ENCODE measurements at regions not wholly inside any gene's neighbourhood (a gene's known extent, or its start where the extent isn't known, plus 50 kb on each side); places are given as distances from the start of the nearest gene placed in this dataset.

DNA sequence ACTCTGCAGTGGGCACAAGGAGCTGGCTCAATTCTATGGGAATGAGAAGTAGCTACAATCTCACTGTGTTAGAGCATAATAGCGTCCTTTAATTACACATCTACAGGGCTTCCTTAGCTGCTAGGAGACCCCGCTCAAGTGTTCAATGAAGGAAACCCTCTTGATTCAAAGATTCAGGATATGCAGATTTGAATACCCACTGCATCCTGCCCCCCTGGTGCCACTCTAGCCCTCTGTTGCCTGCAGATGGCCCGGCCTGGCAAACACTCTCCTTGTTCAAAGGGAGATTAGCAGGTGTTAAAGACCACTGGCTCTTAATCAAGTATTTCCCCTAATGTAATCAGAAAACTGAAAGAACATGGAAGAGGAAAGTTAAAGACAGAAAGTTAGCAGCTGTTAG is 356.6 kb downstream of the VGLL3 start:
- CTCF ChIA-PET, result no interaction called here
- H3K36me3 Mint-ChIP-seq, result peaks cover 9% of the 10 kb centered on the region
- TF ChIP-seq, protein P1, sequence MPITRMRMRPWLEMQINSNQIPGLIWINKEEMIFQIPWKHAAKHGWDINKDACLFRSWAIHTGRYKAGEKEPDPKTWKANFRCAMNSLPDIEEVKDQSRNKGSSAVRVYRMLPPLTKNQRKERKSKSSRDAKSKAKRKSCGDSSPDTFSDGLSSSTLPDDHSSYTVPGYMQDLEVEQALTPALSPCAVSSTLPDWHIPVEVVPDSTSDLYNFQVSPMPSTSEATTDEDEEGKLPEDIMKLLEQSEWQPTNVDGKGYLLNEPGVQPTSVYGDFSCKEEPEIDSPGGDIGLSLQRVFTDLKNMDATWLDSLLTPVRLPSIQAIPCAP (CRISPR knock-in tag; IDR thresholded peaks at IDR 0.05), result no peak
- TF ChIP-seq TEAD1 (CRISPR knock-in tag; IDR thresholded peaks at IDR 0.05) (no peak), HMGA2 (CRISPR knock-in tag; IDR thresholded peaks at IDR 0.05) (no peak), NFATC4 (CRISPR knock-in tag; IDR thresholded peaks at IDR 0.05) (no peak), TP53 (CRISPR knock-in tag; IDR thresholded peaks at IDR 0.05) (no peak), FOXP1 (CRISPR knock-in tag; IDR thresholded peaks at IDR 0.05; ENCODE audit: borderline replicate concordance) (no peak), FOXK1 (CRISPR knock-in tag; IDR thresholded peaks at IDR 0.05) (no peak)
- TF ChIP-seq, protein P2, sequence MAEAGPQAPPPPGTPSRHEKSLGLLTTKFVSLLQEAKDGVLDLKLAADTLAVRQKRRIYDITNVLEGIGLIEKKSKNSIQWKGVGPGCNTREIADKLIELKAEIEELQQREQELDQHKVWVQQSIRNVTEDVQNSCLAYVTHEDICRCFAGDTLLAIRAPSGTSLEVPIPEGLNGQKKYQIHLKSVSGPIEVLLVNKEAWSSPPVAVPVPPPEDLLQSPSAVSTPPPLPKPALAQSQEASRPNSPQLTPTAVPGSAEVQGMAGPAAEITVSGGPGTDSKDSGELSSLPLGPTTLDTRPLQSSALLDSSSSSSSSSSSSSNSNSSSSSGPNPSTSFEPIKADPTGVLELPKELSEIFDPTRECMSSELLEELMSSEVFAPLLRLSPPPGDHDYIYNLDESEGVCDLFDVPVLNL (CRISPR knock-in tag; IDR thresholded peaks at IDR 0.05; ENCODE audit: borderline replicate concordance, low read depth), result no peak
- TF ChIP-seq, protein P3, sequence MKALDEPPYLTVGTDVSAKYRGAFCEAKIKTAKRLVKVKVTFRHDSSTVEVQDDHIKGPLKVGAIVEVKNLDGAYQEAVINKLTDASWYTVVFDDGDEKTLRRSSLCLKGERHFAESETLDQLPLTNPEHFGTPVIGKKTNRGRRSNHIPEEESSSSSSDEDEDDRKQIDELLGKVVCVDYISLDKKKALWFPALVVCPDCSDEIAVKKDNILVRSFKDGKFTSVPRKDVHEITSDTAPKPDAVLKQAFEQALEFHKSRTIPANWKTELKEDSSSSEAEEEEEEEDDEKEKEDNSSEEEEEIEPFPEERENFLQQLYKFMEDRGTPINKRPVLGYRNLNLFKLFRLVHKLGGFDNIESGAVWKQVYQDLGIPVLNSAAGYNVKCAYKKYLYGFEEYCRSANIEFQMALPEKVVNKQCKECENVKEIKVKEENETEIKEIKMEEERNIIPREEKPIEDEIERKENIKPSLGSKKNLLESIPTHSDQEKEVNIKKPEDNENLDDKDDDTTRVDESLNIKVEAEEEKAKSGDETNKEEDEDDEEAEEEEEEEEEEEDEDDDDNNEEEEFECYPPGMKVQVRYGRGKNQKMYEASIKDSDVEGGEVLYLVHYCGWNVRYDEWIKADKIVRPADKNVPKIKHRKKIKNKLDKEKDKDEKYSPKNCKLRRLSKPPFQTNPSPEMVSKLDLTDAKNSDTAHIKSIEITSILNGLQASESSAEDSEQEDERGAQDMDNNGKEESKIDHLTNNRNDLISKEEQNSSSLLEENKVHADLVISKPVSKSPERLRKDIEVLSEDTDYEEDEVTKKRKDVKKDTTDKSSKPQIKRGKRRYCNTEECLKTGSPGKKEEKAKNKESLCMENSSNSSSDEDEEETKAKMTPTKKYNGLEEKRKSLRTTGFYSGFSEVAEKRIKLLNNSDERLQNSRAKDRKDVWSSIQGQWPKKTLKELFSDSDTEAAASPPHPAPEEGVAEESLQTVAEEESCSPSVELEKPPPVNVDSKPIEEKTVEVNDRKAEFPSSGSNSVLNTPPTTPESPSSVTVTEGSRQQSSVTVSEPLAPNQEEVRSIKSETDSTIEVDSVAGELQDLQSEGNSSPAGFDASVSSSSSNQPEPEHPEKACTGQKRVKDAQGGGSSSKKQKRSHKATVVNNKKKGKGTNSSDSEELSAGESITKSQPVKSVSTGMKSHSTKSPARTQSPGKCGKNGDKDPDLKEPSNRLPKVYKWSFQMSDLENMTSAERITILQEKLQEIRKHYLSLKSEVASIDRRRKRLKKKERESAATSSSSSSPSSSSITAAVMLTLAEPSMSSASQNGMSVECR (CRISPR knock-in tag; IDR thresholded peaks at IDR 0.05; ENCODE audit: borderline replicate concordance), result no peak
- TF ChIP-seq, protein P4, sequence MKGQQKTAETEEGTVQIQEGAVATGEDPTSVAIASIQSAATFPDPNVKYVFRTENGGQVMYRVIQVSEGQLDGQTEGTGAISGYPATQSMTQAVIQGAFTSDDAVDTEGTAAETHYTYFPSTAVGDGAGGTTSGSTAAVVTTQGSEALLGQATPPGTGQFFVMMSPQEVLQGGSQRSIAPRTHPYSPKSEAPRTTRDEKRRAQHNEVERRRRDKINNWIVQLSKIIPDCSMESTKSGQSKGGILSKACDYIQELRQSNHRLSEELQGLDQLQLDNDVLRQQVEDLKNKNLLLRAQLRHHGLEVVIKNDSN (CRISPR knock-in tag; IDR thresholded peaks at IDR 0.05), result no peak
- TF ChIP-seq, protein P5, sequence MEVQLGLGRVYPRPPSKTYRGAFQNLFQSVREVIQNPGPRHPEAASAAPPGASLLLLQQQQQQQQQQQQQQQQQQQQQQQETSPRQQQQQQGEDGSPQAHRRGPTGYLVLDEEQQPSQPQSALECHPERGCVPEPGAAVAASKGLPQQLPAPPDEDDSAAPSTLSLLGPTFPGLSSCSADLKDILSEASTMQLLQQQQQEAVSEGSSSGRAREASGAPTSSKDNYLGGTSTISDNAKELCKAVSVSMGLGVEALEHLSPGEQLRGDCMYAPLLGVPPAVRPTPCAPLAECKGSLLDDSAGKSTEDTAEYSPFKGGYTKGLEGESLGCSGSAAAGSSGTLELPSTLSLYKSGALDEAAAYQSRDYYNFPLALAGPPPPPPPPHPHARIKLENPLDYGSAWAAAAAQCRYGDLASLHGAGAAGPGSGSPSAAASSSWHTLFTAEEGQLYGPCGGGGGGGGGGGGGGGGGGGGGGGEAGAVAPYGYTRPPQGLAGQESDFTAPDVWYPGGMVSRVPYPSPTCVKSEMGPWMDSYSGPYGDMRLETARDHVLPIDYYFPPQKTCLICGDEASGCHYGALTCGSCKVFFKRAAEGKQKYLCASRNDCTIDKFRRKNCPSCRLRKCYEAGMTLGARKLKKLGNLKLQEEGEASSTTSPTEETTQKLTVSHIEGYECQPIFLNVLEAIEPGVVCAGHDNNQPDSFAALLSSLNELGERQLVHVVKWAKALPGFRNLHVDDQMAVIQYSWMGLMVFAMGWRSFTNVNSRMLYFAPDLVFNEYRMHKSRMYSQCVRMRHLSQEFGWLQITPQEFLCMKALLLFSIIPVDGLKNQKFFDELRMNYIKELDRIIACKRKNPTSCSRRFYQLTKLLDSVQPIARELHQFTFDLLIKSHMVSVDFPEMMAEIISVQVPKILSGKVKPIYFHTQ (CRISPR knock-in tag; IDR thresholded peaks at IDR 0.05), result no peak
- TF ChIP-seq, protein P6, sequence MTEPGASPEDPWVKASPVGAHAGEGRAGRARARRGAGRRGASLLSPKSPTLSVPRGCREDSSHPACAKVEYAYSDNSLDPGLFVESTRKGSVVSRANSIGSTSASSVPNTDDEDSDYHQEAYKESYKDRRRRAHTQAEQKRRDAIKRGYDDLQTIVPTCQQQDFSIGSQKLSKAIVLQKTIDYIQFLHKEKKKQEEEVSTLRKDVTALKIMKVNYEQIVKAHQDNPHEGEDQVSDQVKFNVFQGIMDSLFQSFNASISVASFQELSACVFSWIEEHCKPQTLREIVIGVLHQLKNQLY (CRISPR knock-in tag; IDR thresholded peaks at IDR 0.05), result no peak
- H3K9me3 Mint-ChIP-seq, result peaks cover 19% of the 10 kb centered on the region
- POLR2A ChIA-PET, result no interaction called here
- peaks cover 22% of the 10 kb centered on the region for H3K4me1 Mint-ChIP-seq
- no peak for DNase-seq (ENCODE audit: low spot score)
- no peaks in the 10 kb centered on the region for H3K27me3 Mint-ChIP-seq (ENCODE audit: low read depth)
- peak; percentile 63 for ATAC-seq
- H3K4me3 Mint-ChIP-seq, result no peak overlapping the region
- H3K27ac Mint-ChIP-seq, result no peak overlapping the region

DNA sequence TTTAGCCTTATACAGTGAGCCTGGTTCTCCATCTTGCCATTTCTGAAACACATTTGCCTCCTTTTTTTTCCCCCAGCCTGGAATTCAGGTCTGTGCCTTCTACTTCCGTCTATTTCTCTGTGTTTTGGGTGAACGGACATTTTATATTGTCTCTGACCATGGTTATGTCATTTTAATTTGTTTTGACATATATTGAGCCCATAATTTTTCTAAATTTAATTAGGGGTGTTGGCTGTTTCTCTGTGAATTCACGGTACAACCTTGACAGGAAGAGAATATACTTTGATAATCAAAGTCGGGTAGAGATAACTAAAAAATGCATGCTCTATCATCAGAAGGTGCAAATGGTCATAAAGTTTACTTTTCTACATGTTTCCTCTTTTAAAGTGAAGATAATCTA is 361.4 kb downstream of the VGLL3 start:
- ChIA-PET POLR2A (no interaction called here), CTCF (no interaction called here)
- DNase-seq (ENCODE audit: low spot score) (no peak), ATAC-seq (no peak)
- peaks cover 2% of the 10 kb centered on the region for H3K9me3 Mint-ChIP-seq
- no peaks in the 10 kb centered on the region for H3K36me3 Mint-ChIP-seq
- no peaks in the 10 kb centered on the region for H3K27me3 Mint-ChIP-seq (ENCODE audit: low read depth)
- peaks cover 14% of the 10 kb centered on the region for H3K4me1 Mint-ChIP-seq
- no peak overlapping the region for H3K4me3 Mint-ChIP-seq
- no peak overlapping the region for H3K27ac Mint-ChIP-seq
- TF ChIP-seq NFATC4 (CRISPR knock-in tag; IDR thresholded peaks at IDR 0.05) (no peak), ETV6 (CRISPR knock-in tag; IDR thresholded peaks at IDR 0.05) (no peak), RORB (CRISPR knock-in tag; IDR thresholded peaks at IDR 0.05) (no peak), GRHL2 (CRISPR knock-in tag; IDR thresholded peaks at IDR 0.05; ENCODE audit: insufficient replicate concordance, severe bottlenecking) (no peak), FOXK1 (CRISPR knock-in tag; IDR thresholded peaks at IDR 0.05) (no peak), NFE2L1 (CRISPR knock-in tag; IDR thresholded peaks at IDR 0.05) (no peak), ZNF263 (CRISPR knock-in tag; IDR thresholded peaks at IDR 0.05; ENCODE audit: low read depth) (no peak), OVOL2 (CRISPR knock-in tag; IDR thresholded peaks at IDR 0.05; ENCODE audit: borderline replicate concordance) (no peak)
- TF ChIP-seq, protein P7, sequence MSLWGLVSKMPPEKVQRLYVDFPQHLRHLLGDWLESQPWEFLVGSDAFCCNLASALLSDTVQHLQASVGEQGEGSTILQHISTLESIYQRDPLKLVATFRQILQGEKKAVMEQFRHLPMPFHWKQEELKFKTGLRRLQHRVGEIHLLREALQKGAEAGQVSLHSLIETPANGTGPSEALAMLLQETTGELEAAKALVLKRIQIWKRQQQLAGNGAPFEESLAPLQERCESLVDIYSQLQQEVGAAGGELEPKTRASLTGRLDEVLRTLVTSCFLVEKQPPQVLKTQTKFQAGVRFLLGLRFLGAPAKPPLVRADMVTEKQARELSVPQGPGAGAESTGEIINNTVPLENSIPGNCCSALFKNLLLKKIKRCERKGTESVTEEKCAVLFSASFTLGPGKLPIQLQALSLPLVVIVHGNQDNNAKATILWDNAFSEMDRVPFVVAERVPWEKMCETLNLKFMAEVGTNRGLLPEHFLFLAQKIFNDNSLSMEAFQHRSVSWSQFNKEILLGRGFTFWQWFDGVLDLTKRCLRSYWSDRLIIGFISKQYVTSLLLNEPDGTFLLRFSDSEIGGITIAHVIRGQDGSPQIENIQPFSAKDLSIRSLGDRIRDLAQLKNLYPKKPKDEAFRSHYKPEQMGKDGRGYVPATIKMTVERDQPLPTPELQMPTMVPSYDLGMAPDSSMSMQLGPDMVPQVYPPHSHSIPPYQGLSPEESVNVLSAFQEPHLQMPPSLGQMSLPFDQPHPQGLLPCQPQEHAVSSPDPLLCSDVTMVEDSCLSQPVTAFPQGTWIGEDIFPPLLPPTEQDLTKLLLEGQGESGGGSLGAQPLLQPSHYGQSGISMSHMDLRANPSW (CRISPR knock-in tag; conservative IDR thresholded peaks at IDR 0.05; ENCODE audit: low read depth), result no peak
- TF ChIP-seq, protein P6 (CRISPR knock-in tag; IDR thresholded peaks at IDR 0.05), result no peak
- TF ChIP-seq, protein P8, sequence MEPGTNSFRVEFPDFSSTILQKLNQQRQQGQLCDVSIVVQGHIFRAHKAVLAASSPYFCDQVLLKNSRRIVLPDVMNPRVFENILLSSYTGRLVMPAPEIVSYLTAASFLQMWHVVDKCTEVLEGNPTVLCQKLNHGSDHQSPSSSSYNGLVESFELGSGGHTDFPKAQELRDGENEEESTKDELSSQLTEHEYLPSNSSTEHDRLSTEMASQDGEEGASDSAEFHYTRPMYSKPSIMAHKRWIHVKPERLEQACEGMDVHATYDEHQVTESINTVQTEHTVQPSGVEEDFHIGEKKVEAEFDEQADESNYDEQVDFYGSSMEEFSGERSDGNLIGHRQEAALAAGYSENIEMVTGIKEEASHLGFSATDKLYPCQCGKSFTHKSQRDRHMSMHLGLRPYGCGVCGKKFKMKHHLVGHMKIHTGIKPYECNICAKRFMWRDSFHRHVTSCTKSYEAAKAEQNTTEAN (CRISPR knock-in tag; IDR thresholded peaks at IDR 0.05), result no peak

All from WTC11 (cell line).